Pancreas (tissue), 8 donors: ENCODE measurements at regions not wholly inside any gene's neighbourhood (a gene's known extent, or its start where the extent isn't known, plus 50 kb on each side); places are given as distances from the start of the nearest gene placed in this dataset.

Source experiments
- ATAC-seq, 4 donors: fragments of 200-7000 bp; cut with Tn5 transposase; one replicate each; pipeline versions ENCODE4 v1.8.0 to v1.9.1; 2020; ENCODE audit warnings: mild to moderate bottlenecking in 4 of 4, moderate library complexity in 4 of 4
- DNase-seq, 6 donors: peaks; one replicate each; pipeline ENCODE4 v3.0.0-alpha.2; 2020
- FAIRE-seq: peaks from 2 replicates; lab custom pipeline; 2012; peaks lifted over from hg19 to GRCh38; lab: Jason Lieb, UNC
- H3K27ac ChIP-seq, 4 donors: fragments of 200-600 bp; sonication (generic); 1 replicate in 3 of 4; 2 replicates in 1 of 4; pipeline versions ENCODE4 v1.5.0 to v1.8.0; 2020
- H3K27me3 ChIP-seq, 4 donors: fragments of 200-600 bp; one replicate each; pipeline ENCODE4 v1.8.0; 2021
- H3K36me3 ChIP-seq, 3 donors: fragments of 200-600 bp; sonication (generic) in 1 of 3; one replicate each; pipeline versions ENCODE4 v1.5.0 to v1.8.0; 2020 to 2021
- H3K4me1 ChIP-seq, 3 donors: fragments of 200-600 bp; one replicate each; pipeline ENCODE4 v1.8.0; 2021
- H3K4me3 ChIP-seq, 4 donors: fragments of 200-600 bp; sonication (generic) in 2 of 4; one replicate each; pipeline versions ENCODE4 v1.5.0 to v1.8.0; 2020 to 2021
- H3K9me3 ChIP-seq, 4 donors: fragments of 200-600 bp; one replicate each; pipeline ENCODE4 v1.8.0; 2021
- intact Hi-C, 3 donors: fragments of 100-400 bp; cut with DNase I; formaldehyde crosslinking; loops; one replicate each; pipeline versions ENCODE4 v1.11.1 to v1.14.2; 2022
- TF ChIP-seq, protein P1 (sequence below), 4 donors: fragments of 200-600 bp; sonication (generic) in 3 of 4; IDR thresholded peaks; one replicate each; pipeline versions ENCODE4 v1.5.0 to v1.8.0; 2021; ENCODE audit warnings: antibody characterized with exemption in 4 of 4
- donor health status: DM: no; HTN: no; CAD: no; lungs with moderate emphysema.
- donor health status: DM: no; HTN: no; CAD: no.
- donor health status: control.
- donor health status: control.
- donor health status: DM: yes; HTN: yes; CAD: no.
- donor health status: DM: no; HTN: no; CAD: no.
- donor health status: DM: no; HTN: no; CAD: no.
- donor health status: DM: yes; HTN: yes; CAD: no.

- no peak for FAIRE-seq
- Histone ChIP-seq H3K27me3 (no peaks in the 10 kb centered on the region), H3K36me3 (no peaks in the 10 kb centered on the region), H3K9me3 (no peaks in the 10 kb centered on the region), H3K4me3 (no peak overlapping the region), H3K27ac (no peak overlapping the region), H3K4me1 (no peaks in the 10 kb centered on the region)
- TF ChIP-seq, protein P1, sequence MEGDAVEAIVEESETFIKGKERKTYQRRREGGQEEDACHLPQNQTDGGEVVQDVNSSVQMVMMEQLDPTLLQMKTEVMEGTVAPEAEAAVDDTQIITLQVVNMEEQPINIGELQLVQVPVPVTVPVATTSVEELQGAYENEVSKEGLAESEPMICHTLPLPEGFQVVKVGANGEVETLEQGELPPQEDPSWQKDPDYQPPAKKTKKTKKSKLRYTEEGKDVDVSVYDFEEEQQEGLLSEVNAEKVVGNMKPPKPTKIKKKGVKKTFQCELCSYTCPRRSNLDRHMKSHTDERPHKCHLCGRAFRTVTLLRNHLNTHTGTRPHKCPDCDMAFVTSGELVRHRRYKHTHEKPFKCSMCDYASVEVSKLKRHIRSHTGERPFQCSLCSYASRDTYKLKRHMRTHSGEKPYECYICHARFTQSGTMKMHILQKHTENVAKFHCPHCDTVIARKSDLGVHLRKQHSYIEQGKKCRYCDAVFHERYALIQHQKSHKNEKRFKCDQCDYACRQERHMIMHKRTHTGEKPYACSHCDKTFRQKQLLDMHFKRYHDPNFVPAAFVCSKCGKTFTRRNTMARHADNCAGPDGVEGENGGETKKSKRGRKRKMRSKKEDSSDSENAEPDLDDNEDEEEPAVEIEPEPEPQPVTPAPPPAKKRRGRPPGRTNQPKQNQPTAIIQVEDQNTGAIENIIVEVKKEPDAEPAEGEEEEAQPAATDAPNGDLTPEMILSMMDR (IDR thresholded peaks at IDR 0.05) = no peak
- no peak for DNase-seq
- intact Hi-C loops = no loop called here
- ATAC-seq = no peak
Observed at GRCh38 chr11:30650266-30650665, 64.1 kb upstream of the MPPED2 start.
